Lung (tissue), 11 donors: ENCODE measurements at regions not wholly inside any gene's neighbourhood (a gene's known extent, or its start where the extent isn't known, plus 50 kb on each side); places are given as distances from the start of the nearest gene placed in this dataset.

Source experiments
- ATAC-seq: fragments of 200-7000 bp; cut with Tn5 transposase; one replicate; pipeline ENCODE4 v1.9.1; 2020; ENCODE audit warnings: moderate number of reproducible peaks; ENCODE audit not compliant: insufficient read depth, low FRiP score
- DNase-seq, 3 donors: peaks; one replicate each; pipeline ENCODE4 v3.0.0-alpha.2; 2013 to 2017
- H3K27ac ChIP-seq, 2 donors: one replicate each; pipeline ENCODE4 v1.5.1; 2013; ENCODE audit warnings: mild to moderate bottlenecking in 2 of 2, moderate library complexity in 2 of 2, control low read depth in 1 of 2, inconsistent platforms in 1 of 2, low read depth in 1 of 2, low read length in 1 of 2
- H3K27me3 ChIP-seq, 3 donors: one replicate each; pipeline ENCODE4 v1.5.1; 2013; ENCODE audit warnings: low read length in 2 of 3; ENCODE audit not compliant: control insufficient read depth in 3 of 3, insufficient read depth in 3 of 3
- H3K36me3 ChIP-seq, 4 donors: one replicate each; pipeline ENCODE4 v1.5.1; 2013; ENCODE audit warnings: low read length in 4 of 4, mild to moderate bottlenecking in 1 of 4, moderate library complexity in 1 of 4; ENCODE audit not compliant: control insufficient read depth in 4 of 4, insufficient read depth in 4 of 4
- H3K4me1 ChIP-seq, 5 donors: one replicate each; pipeline ENCODE4 v1.5.1; 2013; ENCODE audit warnings: low read length in 5 of 5, mild to moderate bottlenecking in 2 of 5, moderate library complexity in 1 of 5; ENCODE audit not compliant: control insufficient read depth in 5 of 5, insufficient read depth in 5 of 5
- H3K4me3 ChIP-seq: one replicate; pipeline ENCODE4 v1.5.1; 2013; ENCODE audit warnings: mild to moderate bottlenecking, control low read depth, moderate library complexity
- H3K9ac ChIP-seq, 2 donors: one replicate each; pipeline ENCODE4 v1.5.1; 2013; ENCODE audit warnings: low read length in 2 of 2, control low read depth in 1 of 2; ENCODE audit not compliant: insufficient read depth in 1 of 2
- H3K9me3 ChIP-seq, 4 donors: one replicate each; pipeline ENCODE4 v1.5.1; 2013; ENCODE audit warnings: low read length in 3 of 4, mild to moderate bottlenecking in 1 of 4, moderate library complexity in 1 of 4; ENCODE audit not compliant: control insufficient read depth in 4 of 4, insufficient read depth in 3 of 4
- WGBS, 2 donors: extraction: QIAGEN DNeasy Blood & Tissue Kit; methylation state at CpG; one replicate each; pipeline ENCODE4 v1.1.7; 2013; 5-methylcytosine and 5-hydroxymethylcytosine counted together
- TF ChIP-seq, protein P1 (sequence below): IDR thresholded peaks from 2 replicates; pipeline ENCODE4 v1.5.1; 2012; ENCODE audit warnings: mild to moderate bottlenecking; ENCODE audit errors: control extremely low read depth, extremely low read depth
- donor health status: control.
- donor health status: control.
- donor health status: Bipolar disorder and iron deficiency.
- donor health status: healthy.
- donor health status: DM: yes; HTN: yes; CAD: no.

- TF ChIP-seq, protein P1, sequence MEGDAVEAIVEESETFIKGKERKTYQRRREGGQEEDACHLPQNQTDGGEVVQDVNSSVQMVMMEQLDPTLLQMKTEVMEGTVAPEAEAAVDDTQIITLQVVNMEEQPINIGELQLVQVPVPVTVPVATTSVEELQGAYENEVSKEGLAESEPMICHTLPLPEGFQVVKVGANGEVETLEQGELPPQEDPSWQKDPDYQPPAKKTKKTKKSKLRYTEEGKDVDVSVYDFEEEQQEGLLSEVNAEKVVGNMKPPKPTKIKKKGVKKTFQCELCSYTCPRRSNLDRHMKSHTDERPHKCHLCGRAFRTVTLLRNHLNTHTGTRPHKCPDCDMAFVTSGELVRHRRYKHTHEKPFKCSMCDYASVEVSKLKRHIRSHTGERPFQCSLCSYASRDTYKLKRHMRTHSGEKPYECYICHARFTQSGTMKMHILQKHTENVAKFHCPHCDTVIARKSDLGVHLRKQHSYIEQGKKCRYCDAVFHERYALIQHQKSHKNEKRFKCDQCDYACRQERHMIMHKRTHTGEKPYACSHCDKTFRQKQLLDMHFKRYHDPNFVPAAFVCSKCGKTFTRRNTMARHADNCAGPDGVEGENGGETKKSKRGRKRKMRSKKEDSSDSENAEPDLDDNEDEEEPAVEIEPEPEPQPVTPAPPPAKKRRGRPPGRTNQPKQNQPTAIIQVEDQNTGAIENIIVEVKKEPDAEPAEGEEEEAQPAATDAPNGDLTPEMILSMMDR = no peak
These were observed 111.7 kb upstream of the KLF13 start for GRCh38 chr15:31214864-31215489.

DNA sequence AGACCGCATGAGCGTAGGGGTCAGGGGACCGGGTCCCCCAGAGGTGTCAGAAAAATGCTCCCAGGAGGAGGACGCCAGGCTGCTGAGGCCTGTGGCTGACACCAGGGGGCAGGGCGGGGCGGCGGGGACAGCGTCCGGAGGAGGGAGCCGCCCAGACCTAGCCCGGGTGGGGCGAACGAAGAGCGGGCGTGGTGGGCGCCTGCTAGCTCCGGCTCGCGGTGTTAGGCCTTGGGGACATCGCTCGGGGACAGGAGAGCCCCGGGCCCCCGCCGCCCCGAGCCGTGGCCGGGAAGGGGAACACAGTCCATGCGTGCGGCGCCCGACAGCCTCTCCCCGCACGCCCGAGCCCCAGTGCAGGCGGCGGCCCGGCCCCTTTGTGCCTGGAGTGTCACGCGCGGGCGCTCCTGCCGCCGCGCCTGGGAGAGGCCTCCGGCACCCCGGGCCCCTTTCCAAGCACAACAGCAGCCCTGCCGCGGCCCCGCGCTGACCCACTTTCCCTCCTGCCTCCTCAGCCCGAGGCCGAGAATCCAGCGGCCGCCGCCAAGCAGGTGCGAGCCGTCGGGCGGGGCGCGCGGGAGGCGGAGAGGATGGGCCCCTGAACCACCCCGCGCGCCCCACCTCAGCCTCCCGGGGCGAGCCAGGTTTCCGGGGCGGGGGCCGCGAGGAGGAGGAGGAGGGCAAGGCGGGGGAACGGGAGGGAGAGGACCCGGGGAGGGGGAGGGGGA, 111.0 kb upstream of the KLF13 start:
- peak; percentile 80 for ATAC-seq
- WGBS, 2 donors = 1% methylated on average over 43 to 75 of the region's 75 CpGs
- Histone ChIP-seq H3K4me3 (peak overlapping the region; percentile 49), H3K9ac (no peak overlapping the region), H3K9me3 (peaks cover 0 to 7% (median 2%) of the 10 kb centered on the region in 4 donors), H3K27me3 (no peaks in the 10 kb centered on the region), H3K4me1 (peaks cover 0 to 24% (median 0%) of the 10 kb centered on the region in 5 donors), H3K36me3 (no peaks in the 10 kb centered on the region), H3K27ac (peak overlapping the region; percentile 97 to 99)
- peak; percentile 58 to 73 (median 66) for DNase-seq
- TF ChIP-seq, protein P1 = peak; percentile 58

More at GRCh38 chr15:31214864-31215489, 111.7 kb upstream of the KLF13 start:
- Histone ChIP-seq H3K27ac (peak overlapping the region; percentile 97 to 99), H3K4me1 (peaks cover 0 to 24% (median 0%) of the 10 kb centered on the region in 5 donors), H3K9me3 (peaks cover 0 to 7% (median 2%) of the 10 kb centered on the region in 4 donors), H3K27me3 (no peaks in the 10 kb centered on the region), H3K9ac (no peak overlapping the region), H3K4me3 (no peak overlapping the region), H3K36me3 (no peaks in the 10 kb centered on the region)
- DNase-seq (peak in 1 of 3 donors; percentile 39), ATAC-seq (peak; percentile 45)
- 21 to 25% methylated on average over 13 to 18 of the region's 18 CpGs for WGBS, 2 donors

- WGBS, 2 donors = 3 to 6% methylated on average over 26 to 29 of the region's 30 CpGs
- H3K27me3 ChIP-seq = no peaks in the 10 kb centered on the region
- ATAC-seq (peak; percentile 78), DNase-seq (peak; percentile 67 to 88 (median 77))
- H3K4me1 ChIP-seq = peaks cover 0 to 24% (median 0%) of the 10 kb centered on the region in 5 donors
- H3K36me3 ChIP-seq = no peaks in the 10 kb centered on the region
- peaks cover 0 to 3% (median 1%) of the 10 kb centered on the region in 4 donors for H3K9me3 ChIP-seq
- H3K27ac ChIP-seq = peak overlapping the region; percentile 92 to 94
- TF ChIP-seq, protein P1 = no peak
- H3K4me3 ChIP-seq = no peak overlapping the region
- peak overlapping the region in 1 of 2 donors; percentile 53 for H3K9ac ChIP-seq
These were observed 110.3 kb upstream of the KLF13 start for GRCh38 chr15:31216215-31216911.
